SK-N-SH treated with all-trans-retinoic acid at 6 μM for 48 hours (cell line): ENCODE measurements at regions not wholly inside any gene's neighbourhood (a gene's known extent, or its start where the extent isn't known, plus 50 kb on each side); places are given as distances from the start of the nearest gene placed in this dataset.

Source experiments
- ARNTL ChIP-seq: fragments of 450-650 bp; formaldehyde crosslinking; IDR thresholded peaks from 2 replicates; pipeline ENCODE4 v1.5.0; 2020; ENCODE audit warnings: low read depth, mild to moderate bottlenecking, moderate library complexity, borderline replicate concordance
- ESRRG ChIP-seq: fragments of 250-450 bp; sonication (Bioruptor Pico); IDR thresholded peaks from 2 replicates; pipeline ENCODE4 v1.6.1; 2021; ENCODE audit warnings: mild to moderate bottlenecking
- GLIS3 ChIP-seq: fragments of 250-450 bp; sonication (Bioruptor Pico); IDR thresholded peaks from 2 replicates; pipeline ENCODE4 v1.5.0; 2020; ENCODE audit warnings: mild to moderate bottlenecking, moderate library complexity
- RARB ChIP-seq: fragments of 250-450 bp; sonication (Bioruptor Pico); IDR thresholded peaks from 2 replicates; pipeline ENCODE4 v1.8.0; 2021; ENCODE audit warnings: mild to moderate bottlenecking, moderate library complexity
- SNAI2 ChIP-seq: fragments of 250-450 bp; sonication (Bioruptor Pico); IDR thresholded peaks from 2 replicates; pipeline ENCODE4 v1.5.0; 2020; ENCODE audit warnings: mild to moderate bottlenecking, moderate library complexity
- ZFP3 ChIP-seq: fragments of 250-450 bp; sonication (Bioruptor Pico); IDR thresholded peaks from 2 replicates; pipeline ENCODE4 v1.5.0; 2020; ENCODE audit warnings: mild to moderate bottlenecking, moderate library complexity
- ZFP30 ChIP-seq: fragments of 450-650 bp; formaldehyde crosslinking; IDR thresholded peaks from 2 replicates; pipeline ENCODE4 v1.5.0; 2022; ENCODE audit warnings: mild to moderate bottlenecking, moderate library complexity
- ZNF8 ChIP-seq: fragments of 450-650 bp; formaldehyde crosslinking; IDR thresholded peaks from 2 replicates; pipeline ENCODE4 v1.5.0; 2020; ENCODE audit warnings: mild to moderate bottlenecking, moderate library complexity
- TF ChIP-seq, protein P1 (sequence below): fragments of 250-450 bp; sonication (Bioruptor Pico); IDR thresholded peaks from 2 replicates; pipeline ENCODE4 v1.8.0; 2020; ENCODE audit warnings: mild to moderate bottlenecking, moderate library complexity, borderline replicate concordance
- TF ChIP-seq, protein P2 (sequence below): fragments of 250-450 bp; sonication (Bioruptor Pico); IDR thresholded peaks from 2 replicates; pipeline ENCODE4 v1.5.1; 2020; ENCODE audit warnings: low read depth, mild to moderate bottlenecking, moderate library complexity

GRCh38 chr1:22350924-22351767 lies 100.5 kb upstream of the ZBTB40 start:
- TF ChIP-seq, protein P1, sequence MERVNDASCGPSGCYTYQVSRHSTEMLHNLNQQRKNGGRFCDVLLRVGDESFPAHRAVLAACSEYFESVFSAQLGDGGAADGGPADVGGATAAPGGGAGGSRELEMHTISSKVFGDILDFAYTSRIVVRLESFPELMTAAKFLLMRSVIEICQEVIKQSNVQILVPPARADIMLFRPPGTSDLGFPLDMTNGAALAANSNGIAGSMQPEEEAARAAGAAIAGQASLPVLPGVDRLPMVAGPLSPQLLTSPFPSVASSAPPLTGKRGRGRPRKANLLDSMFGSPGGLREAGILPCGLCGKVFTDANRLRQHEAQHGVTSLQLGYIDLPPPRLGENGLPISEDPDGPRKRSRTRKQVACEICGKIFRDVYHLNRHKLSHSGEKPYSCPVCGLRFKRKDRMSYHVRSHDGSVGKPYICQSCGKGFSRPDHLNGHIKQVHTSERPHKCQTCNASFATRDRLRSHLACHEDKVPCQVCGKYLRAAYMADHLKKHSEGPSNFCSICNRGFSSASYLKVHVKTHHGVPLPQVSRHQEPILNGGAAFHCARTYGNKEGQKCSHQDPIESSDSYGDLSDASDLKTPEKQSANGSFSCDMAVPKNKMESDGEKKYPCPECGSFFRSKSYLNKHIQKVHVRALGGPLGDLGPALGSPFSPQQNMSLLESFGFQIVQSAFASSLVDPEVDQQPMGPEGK (CRISPR knock-in tag), result no peak
- TF ChIP-seq ZFP30 (CRISPR knock-in tag), result no peak
- no peak for TF ChIP-seq RARB (CRISPR knock-in tag)
- TF ChIP-seq SNAI2 (CRISPR knock-in tag), result no peak
- TF ChIP-seq ESRRG, result no peak
- no peak for TF ChIP-seq ZNF8
- TF ChIP-seq, protein P2, sequence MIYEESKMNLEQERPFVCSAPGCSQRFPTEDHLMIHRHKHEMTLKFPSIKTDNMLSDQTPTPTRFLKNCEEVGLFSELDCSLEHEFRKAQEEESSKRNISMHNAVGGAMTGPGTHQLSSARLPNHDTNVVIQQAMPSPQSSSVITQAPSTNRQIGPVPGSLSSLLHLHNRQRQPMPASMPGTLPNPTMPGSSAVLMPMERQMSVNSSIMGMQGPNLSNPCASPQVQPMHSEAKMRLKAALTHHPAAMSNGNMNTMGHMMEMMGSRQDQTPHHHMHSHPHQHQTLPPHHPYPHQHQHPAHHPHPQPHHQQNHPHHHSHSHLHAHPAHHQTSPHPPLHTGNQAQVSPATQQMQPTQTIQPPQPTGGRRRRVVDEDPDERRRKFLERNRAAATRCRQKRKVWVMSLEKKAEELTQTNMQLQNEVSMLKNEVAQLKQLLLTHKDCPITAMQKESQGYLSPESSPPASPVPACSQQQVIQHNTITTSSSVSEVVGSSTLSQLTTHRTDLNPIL (CRISPR knock-in tag), result no peak
- no peak for TF ChIP-seq GLIS3 (CRISPR knock-in tag)
- no peak for TF ChIP-seq ZFP3 (CRISPR knock-in tag)
- TF ChIP-seq ARNTL (CRISPR knock-in tag), result no peak
